ENCODE measurements at regions not wholly inside any gene's neighbourhood (a gene's known extent, or its start where the extent isn't known, plus 50 kb on each side); places are given as distances from the start of the nearest gene placed in this dataset.

DNA sequence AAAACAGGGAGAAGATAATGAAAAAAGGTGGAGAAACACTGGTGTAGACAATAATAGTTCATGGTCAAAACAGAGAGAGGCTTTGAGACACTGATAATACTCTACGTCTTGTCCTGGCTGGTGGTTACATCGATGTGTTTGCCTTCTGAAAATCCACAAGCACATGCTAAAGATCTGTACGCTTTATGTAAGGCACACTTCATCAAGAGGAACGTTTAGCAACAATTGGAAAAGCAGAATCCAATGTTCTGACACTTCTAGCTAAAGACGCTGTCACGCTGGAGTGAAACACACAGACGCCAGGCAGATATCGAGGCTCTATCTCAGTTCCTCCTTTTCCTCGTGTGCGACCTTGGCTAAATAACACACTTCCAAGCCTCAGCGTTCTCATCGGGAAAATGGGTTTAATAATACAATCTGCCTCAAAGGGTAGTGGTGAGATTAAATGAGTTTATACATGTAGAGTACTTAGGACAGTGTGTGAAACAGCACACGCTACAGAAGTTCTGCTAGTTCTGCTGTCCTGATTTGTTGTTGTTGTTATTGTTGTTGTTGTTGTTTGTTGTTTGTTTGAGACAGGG, 386.1 kb downstream of the SETD4 start:
- Histone ChIP-seq H3K27me3 (no peaks in the 10 kb centered on the region), H3K36me3 (replicated peaks in 1 of 2) (no peaks in the 10 kb centered on the region), H3K4me1 (replicated peaks in 1 of 2) (no peaks in the 10 kb centered on the region), H3K27ac (no peak overlapping the region), H3K9me3 (replicated peaks in 1 of 3) (no peaks in the 10 kb centered on the region), H3K4me3 (no peak overlapping the region)
- TF ChIP-seq, protein P1, sequence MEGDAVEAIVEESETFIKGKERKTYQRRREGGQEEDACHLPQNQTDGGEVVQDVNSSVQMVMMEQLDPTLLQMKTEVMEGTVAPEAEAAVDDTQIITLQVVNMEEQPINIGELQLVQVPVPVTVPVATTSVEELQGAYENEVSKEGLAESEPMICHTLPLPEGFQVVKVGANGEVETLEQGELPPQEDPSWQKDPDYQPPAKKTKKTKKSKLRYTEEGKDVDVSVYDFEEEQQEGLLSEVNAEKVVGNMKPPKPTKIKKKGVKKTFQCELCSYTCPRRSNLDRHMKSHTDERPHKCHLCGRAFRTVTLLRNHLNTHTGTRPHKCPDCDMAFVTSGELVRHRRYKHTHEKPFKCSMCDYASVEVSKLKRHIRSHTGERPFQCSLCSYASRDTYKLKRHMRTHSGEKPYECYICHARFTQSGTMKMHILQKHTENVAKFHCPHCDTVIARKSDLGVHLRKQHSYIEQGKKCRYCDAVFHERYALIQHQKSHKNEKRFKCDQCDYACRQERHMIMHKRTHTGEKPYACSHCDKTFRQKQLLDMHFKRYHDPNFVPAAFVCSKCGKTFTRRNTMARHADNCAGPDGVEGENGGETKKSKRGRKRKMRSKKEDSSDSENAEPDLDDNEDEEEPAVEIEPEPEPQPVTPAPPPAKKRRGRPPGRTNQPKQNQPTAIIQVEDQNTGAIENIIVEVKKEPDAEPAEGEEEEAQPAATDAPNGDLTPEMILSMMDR (IDR thresholded peaks at IDR 0.05), result no peak
- TF ChIP-seq POLR2A (IDR thresholded peaks at IDR 0.05), result no peak
- WGBS, 4 donors, result 79 to 84% (median 80%) methylated on average over 13 of the region's 13 CpGs
- intact Hi-C loops (cut with DNase I), result no loop called here
- DNase-seq, result no peak

DNA sequence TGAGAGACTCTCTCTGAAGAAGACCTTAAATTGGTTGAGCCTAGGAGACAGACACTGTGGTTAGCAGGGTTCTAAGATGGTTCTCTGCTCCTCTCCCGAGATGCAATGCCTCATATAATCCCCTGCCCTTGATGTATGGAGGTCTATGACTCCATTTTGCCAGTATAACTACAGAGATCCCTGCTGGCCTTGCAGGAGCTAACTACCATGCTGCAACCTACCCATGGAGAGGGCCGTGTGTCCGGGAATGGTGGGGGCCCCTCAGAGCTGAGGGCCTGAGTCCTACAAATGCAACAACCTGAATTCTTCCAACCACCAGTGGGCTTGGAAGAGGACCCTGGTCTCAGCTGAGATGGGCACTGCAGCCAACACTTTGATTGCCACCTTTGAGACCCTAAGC, 388.0 kb downstream of the SETD4 start:
- intact Hi-C loops (cut with DNase I), result no loop called here

DNA sequence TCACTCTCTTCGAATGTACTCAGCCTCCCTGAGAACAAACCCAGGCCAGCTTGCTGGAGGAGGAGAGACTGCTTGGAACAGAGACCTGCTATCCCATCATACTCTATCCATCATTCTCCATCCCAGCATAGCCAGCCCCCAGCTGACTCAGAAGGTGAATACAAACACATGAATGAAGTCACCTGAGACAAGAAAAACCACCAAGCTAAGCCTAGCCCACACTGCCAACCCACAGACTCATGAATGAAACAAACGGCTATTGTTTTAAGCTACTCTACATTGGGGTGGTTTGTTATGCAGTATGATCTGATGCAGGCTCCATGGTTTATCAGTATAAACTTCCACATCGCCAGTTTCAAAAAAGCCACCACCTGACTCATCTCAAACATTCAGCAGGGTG, 395.6 kb downstream of the SETD4 start:
- intact Hi-C loops (cut with DNase I), result no loop called here
- Histone ChIP-seq H3K27ac (no peak overlapping the region), H3K9me3 (replicated peaks in 1 of 3) (no peaks in the 10 kb centered on the region), H3K4me3 (no peak overlapping the region), H3K4me1 (replicated peaks in 1 of 2) (no peaks in the 10 kb centered on the region), H3K36me3 (replicated peaks in 1 of 2) (no peaks in the 10 kb centered on the region), H3K27me3 (no peaks in the 10 kb centered on the region)
- no peak for DNase-seq
- no peak for TF ChIP-seq POLR2A (IDR thresholded peaks at IDR 0.05)
- TF ChIP-seq, protein P1 (IDR thresholded peaks at IDR 0.05), result no peak
- WGBS, 4 donors, result 76 to 88% (median 76%) methylated on average over 3 of the region's 3 CpGs

More for the DNA sequence above, 388.0 kb downstream of the SETD4 start:
- TF ChIP-seq, protein P1 (IDR thresholded peaks at IDR 0.05), result no peak
- DNase-seq, result no peak
- no peaks in the 10 kb centered on the region for H3K36me3 ChIP-seq (replicated peaks in 1 of 2)
- 50 to 89% (median 79%) methylated on average over 1 to 3 of the region's 3 CpGs for WGBS, 4 donors
- H3K4me3 ChIP-seq, result no peak overlapping the region
- H3K9me3 ChIP-seq (replicated peaks in 1 of 3), result no peaks in the 10 kb centered on the region
- H3K27ac ChIP-seq, result no peak overlapping the region
- H3K4me1 ChIP-seq (replicated peaks in 1 of 2), result no peaks in the 10 kb centered on the region
- H3K27me3 ChIP-seq, result no peaks in the 10 kb centered on the region

DNA sequence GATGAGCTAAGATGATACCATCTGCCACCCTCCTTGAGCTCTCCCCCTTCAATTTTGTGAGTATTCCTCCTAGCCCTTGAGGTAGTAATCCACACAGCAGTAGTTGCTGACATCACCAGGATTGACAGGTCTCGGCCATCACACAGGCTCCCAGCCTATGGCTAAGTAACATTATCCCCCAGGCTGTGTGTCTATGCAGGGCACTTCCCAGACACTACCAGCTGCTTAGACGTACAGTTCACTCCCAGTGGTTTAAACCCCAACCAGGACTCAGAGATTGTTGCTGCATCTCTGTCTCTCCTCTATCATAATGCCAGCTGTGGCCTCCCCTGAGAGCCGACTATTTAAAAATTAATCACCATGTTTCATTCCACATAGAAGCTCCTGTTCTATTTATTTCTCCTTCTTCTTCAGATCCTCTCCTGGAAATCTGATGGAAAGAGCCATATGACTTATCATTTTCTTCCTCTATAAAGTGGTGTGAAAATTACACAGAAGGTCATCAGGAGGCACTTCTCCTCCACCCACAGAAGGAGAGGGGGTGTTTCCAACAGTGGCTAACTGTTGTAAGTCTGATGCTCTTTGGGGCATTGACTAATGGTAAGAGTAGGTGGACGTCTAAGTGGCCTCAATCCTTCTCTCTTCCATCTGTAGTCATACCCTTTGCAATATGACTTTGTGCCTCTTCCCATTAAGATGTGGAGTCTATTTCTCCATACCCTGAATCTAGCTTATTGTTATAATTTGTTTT, 396.3 kb downstream of the SETD4 start:
- Histone ChIP-seq H3K9me3 (replicated peaks in 1 of 3) (no peaks in the 10 kb centered on the region), H3K27me3 (no peaks in the 10 kb centered on the region), H3K36me3 (replicated peaks in 1 of 2) (no peaks in the 10 kb centered on the region), H3K4me1 (replicated peaks in 1 of 2) (no peaks in the 10 kb centered on the region), H3K27ac (no peak overlapping the region), H3K4me3 (no peak overlapping the region)
- no peak for DNase-seq
- intact Hi-C loops (cut with DNase I), result no loop called here
- no peak for TF ChIP-seq POLR2A (IDR thresholded peaks at IDR 0.05)
- TF ChIP-seq, protein P1 (IDR thresholded peaks at IDR 0.05), result no peak
- WGBS, 4 donors, result 63 to 73% (median 66%) methylated on average over 4 of the region's 4 CpGs

Measured in adrenal gland (tissue), 9 donors.